Posterior cingulate gyrus (tissue), 11 donors: ENCODE measurements at regions not wholly inside any gene's neighbourhood (a gene's known extent, or its start where the extent isn't known, plus 50 kb on each side); places are given as distances from the start of the nearest gene placed in this dataset.

ENCODE experiments used
- DNase-seq, 10 donors: peaks; one replicate each; pipeline versions ENCODE4 v3.0.0 to v3.0.0-alpha.2; 2020 to 2021; ENCODE audit warnings: mixed read lengths in 3 of 10
- intact Hi-C: fragments of 100-400 bp; cut with DNase I; formaldehyde crosslinking; loops from one replicate; pipeline ENCODE4 v1.15.1; 2023

DNA sequence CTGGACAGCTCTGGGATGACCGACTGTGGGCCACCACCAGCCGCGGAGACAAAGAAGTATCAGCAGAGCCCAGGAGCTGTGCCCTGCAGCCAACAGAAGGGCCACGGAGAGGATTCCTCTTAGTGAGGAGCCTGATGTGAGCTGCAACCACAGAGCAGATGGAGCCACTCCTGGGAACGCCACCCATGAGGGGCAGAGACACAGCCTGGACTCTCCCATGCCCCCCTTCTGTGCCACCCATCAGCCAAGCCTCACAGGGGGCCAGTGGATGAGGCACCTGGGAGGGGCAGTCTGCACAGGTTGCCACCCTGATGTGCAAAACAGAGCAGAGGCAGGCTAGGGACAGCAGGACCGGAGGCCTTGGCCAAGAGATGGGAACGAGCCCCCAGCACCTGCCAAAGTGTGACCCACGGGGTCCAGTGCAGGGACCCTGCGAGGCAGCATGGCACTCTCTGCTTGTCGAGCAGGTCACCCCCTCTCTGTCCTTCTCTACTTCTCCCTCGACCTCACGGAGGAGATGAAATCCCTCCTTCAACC lies 380.7 kb upstream of the IRX1 start:
- DNase-seq, result peak in 1 of 10 donors; percentile 71
- intact Hi-C loops, result no loop called here

DNA sequence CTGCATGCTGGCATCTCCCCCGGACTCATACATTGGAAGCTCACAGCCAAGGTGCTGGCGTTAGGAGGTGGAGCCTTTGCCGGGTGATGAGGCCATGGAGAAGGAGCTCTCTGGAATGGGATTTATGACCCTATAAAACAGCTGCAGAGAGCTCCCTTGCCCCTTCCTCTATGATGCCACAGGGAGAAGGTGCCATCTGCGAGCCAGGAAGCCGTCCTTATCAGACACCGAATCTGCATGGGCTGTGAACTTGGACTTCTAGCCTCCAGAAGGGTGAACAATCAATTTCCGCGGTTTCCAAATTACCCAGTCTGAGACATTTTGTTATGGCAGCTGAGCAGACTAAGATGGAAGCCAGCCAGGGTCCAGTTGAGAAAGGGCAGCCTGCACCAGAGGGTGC lies 381.2 kb upstream of the IRX1 start:
- intact Hi-C loops, result no loop called here

DNA sequence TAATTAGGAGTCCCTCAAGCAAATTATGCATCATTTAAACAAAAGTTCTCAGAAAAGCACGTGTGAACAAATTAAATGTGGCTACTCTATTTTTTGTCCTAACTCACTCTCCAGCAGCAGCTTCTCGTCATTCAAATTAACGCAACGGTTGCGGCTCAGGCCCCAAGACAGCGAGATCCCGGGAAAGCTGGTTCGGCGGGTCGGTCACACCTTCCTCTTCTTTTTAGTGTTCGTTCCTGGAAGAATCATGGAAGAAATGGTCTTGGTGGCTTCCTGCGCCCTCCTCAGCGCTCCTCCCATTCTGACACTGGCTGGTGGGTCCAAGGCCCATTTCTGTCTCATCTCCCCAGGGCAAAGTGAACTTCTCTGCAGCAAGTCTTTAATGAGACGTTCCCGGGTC lies 382.8 kb upstream of the IRX1 start:
- DNase-seq, result peak in 1 of 10 donors; percentile 70
- intact Hi-C loops, result no loop called here

More for the DNA sequence above, 381.2 kb upstream of the IRX1 start:
- DNase-seq, result no peak

DNA sequence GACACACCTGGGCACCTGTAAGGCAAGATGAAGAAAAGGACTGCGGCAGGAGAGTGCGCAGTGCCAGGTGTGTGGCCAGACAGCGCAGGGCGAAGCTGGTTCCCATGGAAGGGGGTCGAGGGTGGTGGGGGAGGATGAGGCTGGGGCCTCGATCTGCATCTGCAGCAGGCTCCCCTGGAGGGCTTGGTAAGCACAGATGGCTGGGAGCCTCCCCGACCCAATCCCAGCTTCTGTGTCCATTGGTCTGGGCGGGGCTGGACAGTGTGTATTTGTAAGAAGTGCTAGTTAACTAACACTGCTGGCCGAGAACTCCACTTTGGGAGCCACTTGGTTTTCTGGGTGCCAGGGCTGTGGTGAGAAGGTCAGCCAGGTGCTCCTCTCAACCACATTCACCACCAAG lies 385.1 kb upstream of the IRX1 start:
- intact Hi-C loops, result no loop called here
- no peak for DNase-seq

DNA sequence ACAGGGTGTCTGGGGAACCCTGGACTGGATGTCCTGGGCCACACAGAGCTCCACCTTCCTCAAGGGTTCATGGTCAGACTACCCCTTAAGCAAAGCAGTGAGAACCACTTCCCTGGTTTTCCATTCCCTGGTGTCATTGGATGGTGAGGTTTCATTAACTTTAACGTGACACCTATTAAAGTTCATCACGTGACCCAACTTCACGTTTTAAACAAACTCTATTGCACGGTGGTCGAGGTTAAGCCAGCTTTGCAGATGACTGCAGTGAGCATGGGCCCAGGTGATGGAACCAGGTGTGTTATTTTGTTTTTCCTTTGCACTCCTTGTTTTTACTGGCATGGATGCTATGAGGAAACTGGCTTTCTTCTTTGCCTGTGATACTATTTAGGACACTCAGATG lies 385.7 kb upstream of the IRX1 start:
- no peak for DNase-seq
- intact Hi-C loops, result no loop called here

DNA sequence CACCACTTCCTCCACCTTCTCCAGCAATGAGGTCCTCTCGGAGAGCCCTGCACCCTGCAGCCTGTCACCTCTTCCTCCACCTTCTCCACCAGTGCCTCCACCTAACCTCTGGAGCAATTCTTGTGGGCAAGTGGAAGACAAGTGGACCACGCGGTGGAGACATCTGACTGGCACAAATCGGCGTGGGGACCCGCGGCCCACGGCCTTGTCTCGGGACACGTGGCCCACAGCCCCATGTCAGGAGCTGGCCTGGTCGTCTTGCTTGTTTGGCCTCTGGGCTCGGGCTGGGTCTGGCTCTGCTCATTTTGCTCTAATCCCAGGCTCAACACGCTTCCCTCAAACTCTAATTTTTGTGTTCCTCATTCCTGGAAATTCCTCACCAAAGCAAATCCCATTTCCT lies 393.1 kb upstream of the IRX1 start:
- DNase-seq, result no peak
- intact Hi-C loops, result no loop called here

DNA sequence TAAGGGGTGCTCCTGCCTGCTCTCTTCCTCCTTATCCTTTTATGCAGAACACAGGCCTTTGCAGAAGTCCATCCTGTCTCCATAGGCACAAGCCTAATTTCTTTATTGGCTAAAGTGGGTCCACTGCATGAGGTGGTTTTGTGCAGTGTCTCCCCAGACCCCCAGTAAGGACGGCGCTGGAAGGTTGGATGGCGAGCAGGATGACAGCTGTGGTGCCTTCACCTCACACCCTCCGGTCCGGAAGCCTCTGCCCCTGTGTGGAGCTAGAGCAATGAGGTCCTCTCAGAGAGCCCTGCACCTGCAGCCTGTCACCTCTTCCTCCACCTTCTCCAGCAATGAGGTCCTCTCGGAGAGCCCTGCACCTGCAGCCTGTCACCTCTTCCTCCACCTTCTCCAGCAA lies 393.7 kb upstream of the IRX1 start:
- intact Hi-C loops, result no loop called here
- DNase-seq, result no peak

DNA sequence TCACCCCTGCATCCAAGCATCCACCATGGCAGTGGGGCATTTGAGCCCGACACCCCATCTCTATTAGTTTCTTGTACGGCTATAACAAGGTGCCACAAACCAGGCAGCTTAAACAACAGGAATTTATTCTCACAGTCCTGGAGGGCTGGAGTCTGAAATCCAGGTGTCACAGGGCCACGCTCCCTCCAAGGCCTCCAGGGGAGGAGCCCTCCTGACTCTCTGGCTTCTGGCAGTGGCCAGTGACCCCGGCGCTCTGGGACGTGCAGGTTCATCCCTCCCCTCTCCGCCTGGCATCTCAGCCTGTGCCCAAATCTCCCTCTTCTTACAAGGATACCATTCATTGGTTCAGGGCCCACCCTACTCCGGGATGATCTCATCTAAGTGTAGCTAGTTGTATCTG lies 394.5 kb upstream of the IRX1 start:
- no peak for DNase-seq

DNA sequence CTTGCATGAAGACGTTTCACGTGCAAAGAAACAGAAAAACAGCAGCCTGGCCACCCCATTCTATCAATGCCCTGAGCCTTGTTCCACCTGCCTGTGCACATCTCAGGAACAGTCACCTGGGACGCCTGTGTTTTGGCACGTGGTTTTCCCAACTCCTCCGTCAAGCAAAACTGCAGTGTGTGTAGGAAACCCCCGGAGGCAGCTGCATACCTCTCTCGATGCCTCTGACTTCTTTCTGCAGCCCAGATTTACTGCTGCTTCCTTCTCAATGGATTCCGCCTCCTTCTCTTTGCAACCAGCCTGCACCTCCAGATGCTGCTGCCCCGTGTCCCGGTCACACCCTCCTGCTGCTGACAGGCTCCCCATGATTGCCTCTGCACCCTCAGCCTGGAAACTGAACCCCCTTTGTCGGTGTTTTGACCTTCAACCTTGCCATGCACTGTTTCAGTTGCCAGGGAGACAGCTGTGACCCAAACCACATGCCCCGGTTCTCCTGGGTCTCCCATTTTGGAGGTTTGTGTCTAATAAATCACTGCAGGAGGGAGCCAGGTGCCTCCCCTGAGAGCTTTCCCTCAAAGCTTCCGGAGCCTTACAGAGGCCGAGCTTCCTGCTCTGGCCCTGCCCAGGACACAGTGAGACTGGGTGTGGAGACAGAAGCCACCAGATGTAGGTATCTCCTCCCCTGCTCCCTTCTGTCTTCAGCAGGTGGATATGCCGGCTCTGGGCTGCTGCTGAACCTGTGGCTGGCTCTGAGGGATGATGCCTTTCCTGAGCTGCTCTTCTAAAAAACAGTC lies 395.5 kb upstream of the IRX1 start:
- DNase-seq, result no peak
- intact Hi-C loops, result no loop called here

More for the DNA sequence above, 394.5 kb upstream of the IRX1 start:
- intact Hi-C loops, result no loop called here

DNA sequence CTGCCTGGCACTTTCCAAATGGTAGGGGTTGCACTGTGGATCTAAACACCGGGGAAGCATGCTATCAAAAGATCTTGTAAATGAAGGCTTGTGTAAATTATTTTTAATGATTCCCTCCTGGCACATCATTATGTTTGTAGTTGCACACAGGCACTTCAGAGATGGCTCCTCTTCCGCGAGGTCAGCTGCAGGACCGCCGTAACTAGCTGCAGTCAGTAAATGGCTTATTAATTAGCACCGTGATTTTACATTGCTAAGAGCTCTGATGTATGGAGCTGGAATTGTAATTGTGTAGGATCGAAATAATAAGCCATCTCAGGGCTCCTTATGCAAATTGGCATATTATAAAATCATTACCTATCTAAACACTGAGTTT lies 397.6 kb upstream of the IRX1 start:
- intact Hi-C loops, result no loop called here
- no peak for DNase-seq

DNA sequence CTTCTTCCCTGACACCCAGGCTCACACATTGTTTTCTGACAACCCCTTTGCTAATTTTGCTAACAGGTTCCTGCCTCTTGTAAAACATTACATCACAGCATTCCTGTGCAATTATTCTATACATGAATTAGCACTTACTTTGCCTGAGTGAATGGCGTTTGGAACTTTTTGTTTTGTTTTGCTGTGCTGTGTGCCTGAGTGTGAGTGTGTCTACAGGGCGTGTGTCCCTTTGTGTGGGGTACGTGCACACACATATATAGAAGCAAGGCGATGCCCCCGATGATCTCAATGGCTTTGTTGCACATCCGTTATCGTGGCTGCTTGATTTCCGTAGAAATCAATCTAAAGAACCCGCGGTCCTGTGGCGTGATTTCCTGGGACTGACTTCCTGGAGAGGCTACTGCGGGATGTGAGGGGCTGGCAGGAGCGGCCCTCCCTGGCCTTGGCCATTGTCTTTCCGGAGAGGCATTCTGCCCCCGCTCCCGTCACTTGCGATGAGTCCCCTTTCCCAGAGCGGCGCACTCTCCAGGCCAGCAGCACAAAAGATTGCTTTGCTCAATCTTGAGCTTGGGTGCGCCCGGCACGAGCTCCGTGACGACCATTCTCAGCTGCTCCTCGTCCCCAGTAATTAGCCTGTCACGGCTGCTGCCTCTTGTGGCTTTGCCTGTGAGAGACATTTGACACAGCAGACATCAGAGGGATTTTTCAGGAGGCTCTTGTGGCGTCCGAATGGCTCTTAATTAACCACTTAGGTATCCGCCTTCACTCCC lies 398.1 kb upstream of the IRX1 start:
- peak in 3 of 10 donors; percentile 7 to 58 (median 22) for DNase-seq
- intact Hi-C loops, result no loop called here

DNA sequence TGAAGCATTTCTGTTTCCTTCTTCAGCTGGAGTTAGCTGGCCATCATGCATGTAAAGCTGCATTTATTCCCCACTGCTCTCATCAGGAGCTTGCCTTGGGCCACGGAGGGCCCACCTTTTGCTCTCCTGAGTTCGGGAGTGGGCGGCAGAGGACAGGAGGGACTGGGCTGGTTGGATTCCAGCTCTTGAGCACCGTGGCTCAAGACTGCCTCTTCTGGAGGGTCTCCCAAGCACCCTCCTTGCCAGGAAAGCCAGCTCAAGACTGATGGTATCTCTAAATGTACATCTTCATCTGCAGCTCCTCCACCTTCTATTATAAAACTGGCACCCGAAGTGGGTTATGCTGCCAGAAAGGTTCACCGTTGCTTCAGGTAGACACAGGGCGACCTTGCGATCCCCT lies 399.6 kb upstream of the IRX1 start:
- intact Hi-C loops, result no loop called here
- no peak for DNase-seq

DNA sequence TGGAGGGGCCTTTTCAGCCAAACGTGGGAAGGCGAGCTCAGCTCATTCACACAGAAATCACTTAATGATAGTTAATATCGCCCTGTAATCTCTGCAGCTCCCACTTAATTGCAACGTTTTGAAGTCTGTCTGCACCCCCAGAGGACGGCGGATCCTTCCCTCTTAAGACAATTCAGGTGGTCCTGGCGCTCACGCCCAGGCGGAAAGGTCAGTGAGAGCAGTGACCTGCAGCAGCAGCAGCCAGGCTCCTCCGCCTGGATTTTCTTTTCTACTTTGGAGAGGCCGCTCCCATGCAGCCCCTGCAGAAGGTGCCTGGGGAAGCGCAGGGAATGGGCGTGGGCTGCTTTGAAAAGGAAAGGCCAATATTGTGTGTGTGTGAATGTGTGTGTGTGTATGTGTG lies 400.9 kb upstream of the IRX1 start:
- intact Hi-C loops, result no loop called here
- no peak for DNase-seq

DNA sequence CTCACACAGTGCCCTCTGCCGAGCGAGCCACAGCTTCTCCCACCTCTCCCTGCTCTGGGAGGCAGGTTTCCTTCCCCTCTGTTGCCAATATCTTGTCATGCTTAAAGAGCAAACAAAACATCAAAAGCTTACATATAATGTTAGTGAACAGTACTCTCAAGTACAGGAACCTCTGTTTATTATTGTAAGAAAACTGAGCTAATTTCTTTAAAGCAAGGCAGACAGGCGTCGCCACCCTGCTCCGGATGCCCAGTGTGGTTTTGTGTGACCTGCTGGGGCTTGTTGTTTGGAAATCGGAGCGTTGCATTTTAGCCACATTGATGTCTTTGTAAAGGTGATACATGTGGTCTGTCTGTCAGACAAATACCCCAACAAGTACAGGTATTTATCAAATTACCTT lies 401.4 kb upstream of the IRX1 start:
- intact Hi-C loops, result no loop called here
- DNase-seq, result no peak

DNA sequence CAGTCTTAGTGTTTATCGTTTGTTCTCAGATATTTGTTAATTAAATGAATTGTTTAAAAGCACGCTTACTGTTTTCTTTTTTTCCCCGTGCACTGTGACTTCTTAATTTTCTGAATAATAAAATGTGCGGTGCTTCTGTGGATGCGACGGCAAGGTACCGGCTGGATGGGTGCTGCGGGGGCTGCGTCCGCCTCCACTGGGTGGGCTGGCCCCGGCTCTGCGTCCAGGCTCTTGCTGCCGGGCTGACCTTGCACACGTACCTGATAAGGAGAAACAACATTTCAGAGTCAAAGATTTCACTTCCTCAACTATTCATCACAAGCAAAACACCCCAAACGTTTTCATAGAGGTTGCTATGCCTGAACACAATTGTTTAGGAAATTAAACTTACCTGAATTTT lies 404.0 kb upstream of the IRX1 start:
- intact Hi-C loops, result no loop called here
- DNase-seq, result no peak

DNA sequence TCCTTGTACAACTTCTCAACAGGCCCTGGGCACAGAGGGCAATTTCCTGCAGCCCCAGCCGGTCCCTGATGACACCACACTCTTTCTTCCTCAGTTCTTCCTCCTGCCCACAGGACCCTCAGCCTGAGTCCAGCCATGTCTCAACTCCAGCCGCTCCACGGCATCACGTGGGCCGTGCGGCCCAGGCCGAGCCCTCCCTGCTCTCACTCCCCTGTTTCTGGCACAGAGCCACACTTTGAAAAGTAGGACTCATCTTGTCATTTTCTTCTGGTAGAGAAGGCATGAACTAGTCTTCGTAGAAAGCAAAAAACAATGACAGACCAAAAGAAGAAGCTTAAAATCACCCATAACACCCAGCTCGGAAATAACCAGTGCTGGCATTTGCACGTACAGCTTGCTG lies 404.7 kb upstream of the IRX1 start:
- DNase-seq, result no peak

DNA sequence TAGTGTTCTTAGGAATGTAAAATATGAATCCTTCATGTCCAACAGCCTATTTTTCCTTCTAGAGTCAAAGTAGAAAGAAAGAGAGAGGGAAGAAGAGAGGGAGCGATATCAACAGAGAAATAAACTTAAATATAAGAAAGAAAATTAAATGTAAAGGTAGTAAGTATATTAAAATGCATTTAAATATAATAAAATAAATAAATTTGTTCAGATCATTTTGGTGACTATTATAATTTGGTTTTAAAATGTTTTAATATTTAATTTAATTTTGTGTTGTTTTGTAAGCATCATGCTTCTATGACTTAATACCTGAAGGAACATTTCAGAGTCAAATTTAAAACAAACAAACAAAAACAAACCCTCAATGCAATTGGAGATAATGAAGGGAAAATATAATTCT lies 405.2 kb upstream of the IRX1 start:
- intact Hi-C loops, result no loop called here
- no peak for DNase-seq

More for the DNA sequence above, 404.7 kb upstream of the IRX1 start:
- intact Hi-C loops, result no loop called here

DNA sequence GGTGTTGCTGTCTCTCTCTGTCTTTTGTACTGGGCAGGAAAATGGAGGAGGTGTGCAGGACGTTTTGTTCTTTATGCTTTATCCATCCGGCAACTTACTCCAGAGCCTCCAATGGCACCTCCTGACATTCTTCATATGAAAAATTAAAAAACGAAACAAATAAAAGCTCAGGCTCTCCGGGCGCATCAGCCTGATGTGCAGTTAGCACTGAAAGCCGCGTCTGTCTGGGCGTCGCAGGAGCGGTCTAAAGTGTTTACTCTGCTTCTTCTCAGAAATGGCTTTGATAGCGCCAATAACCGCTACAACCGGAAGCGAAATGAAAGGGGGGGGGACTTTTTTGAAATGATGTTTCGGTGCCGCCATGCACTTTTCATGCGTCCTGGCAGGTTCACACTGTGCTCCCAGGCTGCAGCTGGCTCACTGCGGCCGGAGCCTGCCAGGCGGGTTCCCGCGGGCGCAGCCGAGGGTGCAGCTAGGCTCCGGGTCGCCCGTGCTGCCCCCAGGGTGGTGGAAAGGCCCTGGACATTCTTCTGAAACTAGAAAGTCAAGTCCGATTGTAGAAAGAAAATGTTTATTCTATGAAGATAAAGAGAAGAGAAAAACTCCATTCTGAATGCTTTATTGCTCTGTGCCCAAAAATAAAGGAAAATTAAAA lies 407.7 kb upstream of the IRX1 start:
- peak in 1 of 10 donors; percentile 59 for DNase-seq
- intact Hi-C loops, result no loop called here

DNA sequence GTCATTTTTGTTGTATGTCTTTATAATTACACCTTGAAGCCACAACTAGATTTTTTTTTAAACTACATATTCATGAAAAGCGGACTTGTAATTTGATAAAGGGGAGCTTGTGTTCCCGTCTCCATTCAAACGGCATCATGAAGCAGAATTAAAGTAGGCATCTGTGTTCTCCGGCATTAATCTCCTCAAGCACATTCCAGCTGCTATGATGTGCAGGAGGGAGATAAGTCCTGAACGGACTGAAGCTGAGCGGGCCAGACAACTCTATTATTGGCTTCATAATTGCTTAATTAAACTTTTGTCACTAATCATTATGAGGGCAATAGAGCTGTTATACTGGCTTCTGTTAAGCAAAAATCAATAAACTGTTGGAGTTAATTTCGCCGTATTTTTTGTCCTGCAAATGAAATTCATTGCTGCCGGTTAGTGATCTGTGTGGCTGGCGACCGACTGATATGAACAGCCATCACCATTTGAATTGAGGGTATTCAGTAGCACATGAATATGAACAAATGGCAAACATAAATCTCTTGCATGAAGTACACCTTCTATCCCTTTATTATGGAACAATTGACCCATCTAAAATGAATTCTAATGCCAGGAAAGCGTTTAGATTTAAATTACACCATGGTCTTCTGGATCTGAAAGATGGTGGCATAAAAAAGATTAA lies 408.8 kb upstream of the IRX1 start:
- intact Hi-C loops, result no loop called here
- no peak for DNase-seq

DNA sequence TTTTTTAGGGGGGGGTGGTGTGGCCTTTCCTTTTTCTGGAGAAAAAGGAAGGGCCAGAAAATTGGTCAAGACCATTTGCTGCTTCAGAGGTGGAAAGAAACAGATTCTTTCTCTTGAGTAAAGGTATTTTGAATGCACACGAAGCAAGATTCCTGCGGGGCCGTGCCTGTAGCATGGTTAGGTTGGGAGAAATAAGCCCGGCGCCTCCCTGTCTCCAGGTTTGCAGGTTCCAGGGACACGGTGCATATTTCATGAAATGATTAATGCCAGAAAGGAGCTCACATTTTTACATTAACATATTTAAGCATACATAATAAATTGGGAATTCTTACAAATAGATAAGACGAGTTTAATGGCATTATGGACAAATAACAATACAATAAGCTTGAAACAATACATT lies 409.5 kb upstream of the IRX1 start:
- intact Hi-C loops, result no loop called here

DNA sequence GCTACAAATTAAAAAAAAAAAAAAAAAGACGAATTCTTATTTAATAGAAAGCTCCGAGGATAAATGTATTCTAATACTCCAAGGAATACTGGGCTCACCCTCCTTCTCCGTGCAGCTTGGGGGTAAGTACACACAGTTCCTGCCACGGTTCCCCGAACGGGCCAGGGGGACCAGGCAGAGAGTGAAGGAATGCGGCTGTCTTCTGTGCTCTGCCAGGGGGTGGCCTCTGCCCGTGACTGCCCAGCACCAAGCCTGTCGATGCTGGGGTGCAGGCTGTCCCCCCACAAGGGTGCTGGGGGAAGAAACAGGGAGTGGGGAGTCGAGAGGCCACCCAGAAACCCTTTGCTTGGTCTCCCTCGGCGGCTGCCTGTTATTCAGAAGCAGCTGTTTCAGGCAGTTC lies 410.1 kb upstream of the IRX1 start:
- DNase-seq, result peak in 1 of 10 donors; percentile 42
- intact Hi-C loops, result no loop called here

More for the DNA sequence above, 409.5 kb upstream of the IRX1 start:
- DNase-seq, result peak in 1 of 10 donors; percentile 40
